Subcutaneous abdominal adipose tissue (tissue), 5 donors: ENCODE measurements at regions not wholly inside any gene's neighbourhood (a gene's known extent, or its start where the extent isn't known, plus 50 kb on each side); places are given as distances from the start of the nearest gene placed in this dataset.

Experiments
- H3K27ac ChIP-seq: one replicate; pipeline ENCODE4 v1.7.0; 2013; ENCODE audit warnings: low read depth, mild to moderate bottlenecking, inconsistent platforms, low read length, moderate library complexity
- H3K27me3 ChIP-seq, 5 donors: one replicate each; pipeline ENCODE4 v1.7.0; 2013; ENCODE audit warnings: low read length in 5 of 5, inconsistent platforms in 1 of 5; ENCODE audit not compliant: control insufficient read depth in 5 of 5, insufficient read depth in 4 of 5
- H3K36me3 ChIP-seq, 5 donors: one replicate each; pipeline ENCODE4 v1.7.0; 2013; ENCODE audit warnings: low read length in 5 of 5; ENCODE audit not compliant: control insufficient read depth in 5 of 5, insufficient read depth in 5 of 5
- H3K4me1 ChIP-seq, 5 donors: one replicate each; pipeline ENCODE4 v1.7.0; 2013; ENCODE audit warnings: low read length in 5 of 5, mild to moderate bottlenecking in 3 of 5, moderate library complexity in 1 of 5; ENCODE audit not compliant: control insufficient read depth in 5 of 5, insufficient read depth in 5 of 5
- H3K4me3 ChIP-seq, 5 donors: one replicate each; pipeline ENCODE4 v1.7.0; 2013; ENCODE audit warnings: low read length in 5 of 5, low read depth in 1 of 5
- H3K9ac ChIP-seq, 5 donors: one replicate each; pipeline ENCODE4 v1.7.0; 2013; ENCODE audit warnings: low read length in 5 of 5, mild to moderate bottlenecking in 4 of 5, moderate library complexity in 3 of 5
- H3K9me3 ChIP-seq, 5 donors: one replicate each; pipeline ENCODE4 v1.7.0; 2013; ENCODE audit warnings: low read length in 5 of 5; ENCODE audit not compliant: control insufficient read depth in 5 of 5
- donor health status: healthy.
- donor health status: healthy.
- donor health status: healthy.
- donor health status: healthy.
- donor health status: healthy.

DNA sequence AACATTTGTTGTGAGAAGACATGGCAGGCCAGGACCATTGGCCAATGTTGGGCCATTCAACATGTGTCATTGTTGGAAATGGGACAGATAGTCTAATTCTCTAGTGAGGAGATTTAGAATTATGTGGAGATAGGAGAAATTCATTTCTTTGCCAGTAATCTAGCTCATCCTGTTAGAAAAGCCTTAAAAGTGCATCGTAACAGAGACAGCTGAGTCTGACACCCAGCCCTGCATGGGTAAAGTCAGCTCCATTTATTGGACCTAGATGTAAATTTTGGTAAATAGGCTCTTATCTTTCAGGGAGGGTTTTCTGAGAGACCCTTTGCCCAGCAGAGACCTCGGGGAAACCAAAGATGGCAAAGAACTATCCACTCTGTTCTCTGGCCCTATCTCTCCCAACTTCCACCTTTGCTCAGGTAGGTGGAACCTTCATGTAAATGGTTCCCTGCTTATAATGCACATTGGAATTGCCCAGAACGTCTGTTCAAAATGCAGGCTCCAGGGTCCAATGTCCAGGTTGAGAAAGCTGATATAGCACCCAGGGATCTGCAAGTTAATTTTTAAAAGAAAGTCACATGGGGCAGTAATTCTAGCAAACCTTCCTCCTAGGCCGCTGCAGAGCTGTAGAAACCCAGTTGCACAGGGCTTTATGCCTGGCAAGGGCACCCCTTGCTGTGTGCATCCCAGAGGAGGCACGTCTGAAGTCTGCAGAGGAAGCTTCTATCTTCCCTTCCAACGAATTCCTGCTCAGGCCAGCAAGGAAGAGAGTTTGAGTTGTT lies 365.9 kb upstream of the PROK2 start:
- Histone ChIP-seq H3K27ac (no peak overlapping the region), H3K9me3 (peaks cover 0 to 5% (median 0%) of the 10 kb centered on the region in 5 donors), H3K36me3 (no peaks in the 10 kb centered on the region), H3K9ac (no peak overlapping the region), H3K4me1 (peaks cover 0 to 24% (median 16%) of the 10 kb centered on the region in 5 donors), H3K27me3 (peaks cover 0 to 1% (median 0%) of the 10 kb centered on the region in 5 donors), H3K4me3 (no peak overlapping the region)

DNA sequence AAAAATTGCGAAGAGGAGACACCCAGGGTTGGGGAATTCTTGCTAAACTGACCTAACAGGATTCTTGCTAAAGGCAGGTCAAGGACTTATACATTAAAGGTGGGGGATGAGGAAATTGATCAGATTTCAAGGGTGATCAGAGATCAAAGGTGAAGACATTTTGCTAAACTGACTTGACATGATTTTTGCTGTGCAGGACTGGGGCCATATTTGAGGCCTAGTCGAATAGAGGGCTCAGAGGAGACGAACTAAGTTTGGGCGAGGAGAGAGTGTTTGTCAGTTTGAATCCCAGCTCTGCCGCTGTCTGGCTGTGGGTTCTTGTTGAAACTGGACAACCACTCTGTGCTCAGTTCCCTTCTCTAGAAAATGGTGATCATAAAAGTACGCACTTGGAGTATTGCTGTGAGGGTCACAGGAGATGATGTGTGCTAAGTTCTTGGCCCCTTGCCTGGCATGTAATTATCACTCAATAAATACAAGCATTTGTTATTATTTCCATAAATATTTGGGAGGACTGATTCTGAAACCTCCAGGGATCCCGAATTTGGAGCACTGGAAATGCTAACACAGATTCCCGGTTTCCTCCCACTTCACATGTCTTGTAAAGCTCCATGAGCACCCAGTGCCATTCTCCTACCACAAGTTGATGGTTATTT lies 364.8 kb upstream of the PROK2 start:
- no peak overlapping the region for H3K4me3 ChIP-seq
- no peak overlapping the region for H3K27ac ChIP-seq
- no peaks in the 10 kb centered on the region for H3K36me3 ChIP-seq
- H3K4me1 ChIP-seq: peaks cover 0 to 18% (median 15%) of the 10 kb centered on the region in 5 donors
- peaks cover 0 to 5% (median 0%) of the 10 kb centered on the region in 5 donors for H3K27me3 ChIP-seq
- H3K9ac ChIP-seq: no peak overlapping the region
- H3K9me3 ChIP-seq: peaks cover 0 to 5% (median 0%) of the 10 kb centered on the region in 5 donors

DNA sequence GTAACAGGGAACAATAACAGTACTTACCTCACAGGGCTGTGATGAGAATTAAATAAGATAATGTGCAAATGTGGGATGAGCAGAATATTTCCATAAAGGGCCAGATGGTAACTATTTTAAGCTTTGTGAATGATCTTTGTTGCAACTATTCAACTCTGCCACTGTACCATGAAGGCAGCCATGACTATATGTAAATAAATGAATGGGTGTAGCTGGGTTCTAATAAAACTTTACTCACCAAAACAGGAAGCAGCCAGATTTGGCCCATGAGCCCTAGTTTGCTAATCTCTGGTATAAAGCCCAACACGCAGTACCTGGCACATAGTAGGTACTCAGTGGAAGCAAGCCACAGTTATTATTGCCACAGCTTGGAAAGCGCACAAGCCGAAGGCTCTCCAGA lies 362.7 kb upstream of the PROK2 start:
- Histone ChIP-seq H3K4me3 (no peak overlapping the region), H3K9me3 (no peaks in the 10 kb centered on the region), H3K27ac (no peak overlapping the region), H3K27me3 (peaks cover 0 to 5% (median 0%) of the 10 kb centered on the region in 5 donors), H3K36me3 (no peaks in the 10 kb centered on the region), H3K4me1 (peaks cover 0 to 9% (median 6%) of the 10 kb centered on the region in 5 donors), H3K9ac (no peak overlapping the region)

DNA sequence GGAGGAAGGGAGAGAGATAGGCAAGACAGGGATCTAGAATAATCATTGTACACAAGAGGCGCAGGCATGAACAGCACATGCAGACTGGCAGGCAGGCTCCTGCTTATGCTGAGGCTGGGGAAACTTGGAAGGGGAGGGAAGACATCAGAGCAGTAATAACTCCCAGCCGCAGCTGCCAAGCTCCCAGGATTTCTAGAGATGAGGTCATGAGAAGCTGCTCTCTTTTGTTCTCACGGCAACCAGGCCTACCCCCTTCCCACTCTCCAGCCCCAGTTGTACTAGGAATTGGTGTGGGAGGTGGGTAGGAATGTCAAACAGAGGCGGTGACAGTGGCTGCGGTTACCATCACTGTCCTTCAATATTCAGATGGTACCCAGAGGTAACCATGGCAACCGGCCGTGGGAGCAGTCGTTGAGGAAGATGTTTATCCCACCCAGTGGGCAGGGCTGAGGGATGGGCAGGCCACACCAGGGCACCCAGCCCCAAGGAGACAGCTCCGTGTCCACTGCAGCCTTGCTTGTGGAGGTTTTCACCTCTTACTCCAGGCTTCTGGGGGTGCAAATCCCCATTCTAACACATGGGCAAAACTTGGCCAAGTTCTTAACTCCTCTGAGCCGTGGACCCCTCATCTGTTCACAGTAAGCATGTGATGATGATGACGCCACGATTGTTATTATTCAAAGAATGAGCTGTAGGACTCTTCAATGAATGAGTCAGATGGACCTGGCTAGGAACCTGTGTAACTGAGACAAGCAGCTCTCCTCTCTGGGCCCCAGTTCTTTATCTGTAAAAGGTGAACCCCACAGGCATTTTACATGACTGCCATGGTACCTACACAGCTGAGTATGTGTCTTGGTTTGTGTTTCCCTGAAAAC lies 360.8 kb upstream of the PROK2 start:
- H3K9ac ChIP-seq: no peak overlapping the region
- H3K4me3 ChIP-seq: no peak overlapping the region
- peaks cover 0 to 5% (median 0%) of the 10 kb centered on the region in 5 donors for H3K27me3 ChIP-seq
- H3K4me1 ChIP-seq: peaks cover 0 to 6% (median 0%) of the 10 kb centered on the region in 5 donors
- H3K9me3 ChIP-seq: peaks cover 0 to 5% (median 0%) of the 10 kb centered on the region in 5 donors
- H3K36me3 ChIP-seq: no peaks in the 10 kb centered on the region
- no peak overlapping the region for H3K27ac ChIP-seq

DNA sequence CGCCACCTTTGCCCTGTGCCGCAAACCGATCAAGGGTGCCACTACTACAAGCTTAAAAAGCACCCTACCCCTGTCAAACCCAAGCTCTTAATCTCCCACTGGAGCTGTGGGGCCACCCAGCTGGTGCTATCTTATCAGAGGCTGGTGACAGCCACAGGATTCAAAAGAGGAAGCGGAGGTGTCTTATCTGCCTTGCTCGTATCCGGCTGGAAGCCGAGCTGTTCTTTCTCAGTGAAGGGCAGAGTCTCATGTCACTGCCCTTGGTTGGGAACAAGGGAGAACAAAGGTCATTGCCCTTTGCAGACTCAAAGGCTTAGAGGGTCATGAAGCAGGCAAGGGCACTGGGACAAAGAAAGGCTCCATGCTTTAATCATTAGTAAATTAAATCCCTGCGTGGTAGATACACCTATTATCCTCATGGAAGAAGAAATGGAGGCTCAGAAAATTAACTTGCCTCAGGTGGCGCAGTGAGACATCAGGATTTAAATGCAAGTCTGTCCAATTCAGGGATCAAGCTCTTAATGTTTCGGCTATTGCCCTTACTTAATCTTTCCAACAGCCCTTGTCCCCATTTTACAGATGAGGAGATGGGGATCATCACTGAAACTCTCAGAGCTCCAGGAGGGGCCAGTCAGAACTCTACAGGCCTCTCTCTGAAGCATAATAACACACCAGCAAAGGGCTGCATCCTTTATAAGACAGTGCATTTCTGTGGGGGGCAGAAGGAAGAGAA lies 360.0 kb upstream of the PROK2 start:
- Histone ChIP-seq H3K4me3 (no peak overlapping the region), H3K27ac (no peak overlapping the region), H3K9ac (no peak overlapping the region)

DNA sequence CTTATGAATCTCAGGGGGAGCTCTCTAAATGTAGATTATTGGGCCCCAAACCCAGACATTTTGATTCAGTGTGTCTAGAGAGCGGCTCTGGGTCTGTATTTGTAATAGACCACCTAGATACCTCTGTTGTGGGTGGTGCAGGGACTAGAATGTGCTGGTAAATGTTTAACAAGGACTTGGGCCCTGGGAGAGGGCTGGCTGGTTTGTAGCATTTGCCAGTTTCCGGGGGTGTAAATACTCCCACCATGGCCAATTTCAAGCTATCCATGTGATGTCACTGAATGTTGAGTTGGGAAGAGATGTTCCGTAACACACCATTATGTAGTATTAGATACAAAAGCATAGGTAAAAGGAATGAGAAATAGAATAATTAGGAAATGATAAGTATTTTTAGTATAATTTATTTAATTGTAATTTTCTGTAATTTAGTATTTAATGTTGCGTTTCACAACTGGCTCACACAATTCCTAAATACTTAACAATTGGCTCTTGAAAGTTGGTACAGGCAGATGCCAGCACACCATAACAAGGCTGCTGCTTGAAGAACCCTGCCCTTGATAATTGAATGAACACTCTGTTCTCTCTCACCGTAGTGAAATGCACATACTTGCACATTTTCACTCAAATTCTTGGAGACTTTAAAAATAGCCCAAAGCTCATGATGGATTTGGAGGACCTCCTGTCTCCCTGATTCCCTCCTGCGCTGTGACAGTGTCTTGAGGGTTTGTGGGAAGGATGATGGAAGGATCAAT lies 359.2 kb upstream of the PROK2 start:
- no peak overlapping the region for H3K4me3 ChIP-seq
- no peak overlapping the region for H3K27ac ChIP-seq
- peaks cover 0 to 5% (median 0%) of the 10 kb centered on the region in 5 donors for H3K9me3 ChIP-seq
- no peak overlapping the region for H3K9ac ChIP-seq
- H3K4me1 ChIP-seq: peaks cover 0 to 6% (median 0%) of the 10 kb centered on the region in 5 donors
- H3K27me3 ChIP-seq: peaks cover 0 to 5% (median 0%) of the 10 kb centered on the region in 5 donors
- no peaks in the 10 kb centered on the region for H3K36me3 ChIP-seq

More for the DNA sequence above, 360.0 kb upstream of the PROK2 start:
- Histone ChIP-seq H3K9me3 (peaks cover 0 to 5% (median 0%) of the 10 kb centered on the region in 5 donors), H3K36me3 (no peaks in the 10 kb centered on the region), H3K27me3 (peaks cover 0 to 5% (median 0%) of the 10 kb centered on the region in 5 donors), H3K4me1 (peaks cover 0 to 6% (median 0%) of the 10 kb centered on the region in 5 donors)

DNA sequence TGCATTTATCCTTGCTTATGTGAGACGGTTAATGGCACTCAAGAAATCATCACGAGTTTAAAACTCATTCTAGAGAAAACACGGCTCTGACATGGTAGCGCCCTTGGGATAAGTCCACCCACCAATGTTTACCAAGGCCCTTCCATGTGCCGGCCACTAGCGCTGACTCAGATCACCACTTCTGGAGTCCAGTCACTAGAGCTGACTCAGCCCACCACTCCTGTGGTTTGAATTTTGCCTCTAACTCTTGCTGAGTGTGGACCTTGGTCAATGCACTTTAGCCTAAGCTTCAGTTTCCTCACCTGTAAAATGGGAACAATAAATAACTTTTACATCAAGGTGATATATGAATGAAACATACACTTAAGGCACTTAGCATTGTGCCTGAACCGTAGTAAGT lies 358.4 kb upstream of the PROK2 start:
- no peak overlapping the region for H3K9ac ChIP-seq
- H3K9me3 ChIP-seq: peaks cover 0 to 5% (median 0%) of the 10 kb centered on the region in 5 donors
- peaks cover 0 to 6% (median 0%) of the 10 kb centered on the region in 5 donors for H3K4me1 ChIP-seq

DNA sequence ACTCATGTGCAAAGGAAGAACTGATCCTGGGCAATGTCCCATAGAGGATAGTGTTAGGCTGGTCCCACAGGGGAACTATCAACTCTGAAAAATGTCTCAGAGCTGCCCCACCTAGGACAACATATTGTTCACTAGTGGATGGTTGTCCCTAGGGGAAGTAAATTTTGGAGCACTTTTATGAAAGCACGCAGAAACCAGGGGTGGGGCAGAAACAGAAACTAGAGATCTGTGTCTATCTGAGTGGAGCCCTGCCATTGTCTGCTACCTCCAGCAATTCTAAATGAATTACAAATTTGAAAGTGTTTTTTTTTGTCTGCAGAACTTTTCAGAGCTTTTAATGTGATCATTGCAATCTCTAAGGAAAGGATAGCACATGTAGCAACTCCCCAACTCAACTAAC lies 357.1 kb upstream of the PROK2 start:
- H3K9ac ChIP-seq: no peak overlapping the region
- H3K27ac ChIP-seq: no peak overlapping the region
- H3K36me3 ChIP-seq: no peaks in the 10 kb centered on the region
- peaks cover 0 to 5% (median 0%) of the 10 kb centered on the region in 5 donors for H3K9me3 ChIP-seq
- H3K27me3 ChIP-seq: peaks cover 0 to 5% (median 0%) of the 10 kb centered on the region in 5 donors
- H3K4me3 ChIP-seq: no peak overlapping the region
- H3K4me1 ChIP-seq: peaks cover 0 to 6% (median 0%) of the 10 kb centered on the region in 5 donors

More for the DNA sequence above, 358.4 kb upstream of the PROK2 start:
- no peak overlapping the region for H3K4me3 ChIP-seq
- H3K27me3 ChIP-seq: peaks cover 0 to 5% (median 0%) of the 10 kb centered on the region in 5 donors
- H3K27ac ChIP-seq: no peak overlapping the region
- no peaks in the 10 kb centered on the region for H3K36me3 ChIP-seq

DNA sequence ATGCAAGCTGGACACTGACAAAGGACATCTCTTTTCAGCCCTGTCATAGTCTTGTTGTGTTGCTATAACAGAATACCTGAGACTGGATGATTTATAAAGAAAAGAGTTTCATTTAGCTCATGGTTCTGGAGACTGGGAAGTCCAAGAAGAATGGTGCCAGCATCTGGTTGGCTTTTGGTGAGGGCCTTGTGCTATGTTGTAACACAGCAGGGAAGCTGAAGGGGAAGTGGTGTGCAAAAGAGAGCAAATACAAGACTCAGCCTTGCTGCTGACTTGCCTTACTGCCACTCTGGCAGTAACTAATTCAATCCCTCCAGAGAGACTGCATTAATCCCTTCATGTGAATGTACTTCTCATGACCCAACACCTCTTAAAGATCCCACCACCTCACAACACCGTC lies 356.3 kb upstream of the PROK2 start:
- no peak overlapping the region for H3K9ac ChIP-seq
- peaks cover 0 to 5% (median 0%) of the 10 kb centered on the region in 5 donors for H3K27me3 ChIP-seq
- no peak overlapping the region for H3K27ac ChIP-seq
- H3K36me3 ChIP-seq: no peaks in the 10 kb centered on the region
- no peak overlapping the region for H3K4me3 ChIP-seq
- H3K9me3 ChIP-seq: peaks cover 0 to 5% (median 0%) of the 10 kb centered on the region in 5 donors
- H3K4me1 ChIP-seq: peaks cover 0 to 6% (median 0%) of the 10 kb centered on the region in 5 donors
